Testis (tissue), 2 donors: ENCODE measurements at regions not wholly inside any gene's neighbourhood (a gene's known extent, or its start where the extent isn't known, plus 50 kb on each side); places are given as distances from the start of the nearest gene placed in this dataset.

Source experiments
- CTCF ChIP-seq, 3 experiments: fragments of 450-650 bp in 2 of 3; fragments of 200-600 bp in 1 of 3; sonication (generic) in 1 of 3; IDR thresholded peaks; one replicate each; pipeline ENCODE4 v1.5.1; 2016 to 2019; ENCODE audit warnings: antibody characterized with exemption in 3 of 3, mild to moderate bottlenecking in 2 of 3, moderate library complexity in 1 of 3
- POLR2A ChIP-seq: fragments of 450-650 bp; IDR thresholded peaks from one replicate; pipeline ENCODE4 v1.6.1; 2017; ENCODE audit warnings: antibody characterized with exemption, mild to moderate bottlenecking, moderate library complexity

GRCh38 chr2:103977241-103977640 lies 876.7 kb upstream of the POU3F3 start:
- no peak for TF ChIP-seq CTCF (IDR thresholded peaks at IDR 0.05)
- no peak for TF ChIP-seq POLR2A
